LNCAP (cell line): ENCODE measurements at regions not wholly inside any gene's neighbourhood (a gene's known extent, or its start where the extent isn't known, plus 50 kb on each side); places are given as distances from the start of the nearest gene placed in this dataset.

Experiments used
- CTCF ChIP-seq: fragments of 450-650 bp; IDR thresholded peaks from 2 replicates; pipeline ENCODE4 v1.5.1; 2017; ENCODE audit warnings: mild to moderate bottlenecking

GRCh38 chr12:132439333-132439904 lies 50.5 kb upstream of the FBRSL1 start:
- TF ChIP-seq CTCF = no peak

DNA sequence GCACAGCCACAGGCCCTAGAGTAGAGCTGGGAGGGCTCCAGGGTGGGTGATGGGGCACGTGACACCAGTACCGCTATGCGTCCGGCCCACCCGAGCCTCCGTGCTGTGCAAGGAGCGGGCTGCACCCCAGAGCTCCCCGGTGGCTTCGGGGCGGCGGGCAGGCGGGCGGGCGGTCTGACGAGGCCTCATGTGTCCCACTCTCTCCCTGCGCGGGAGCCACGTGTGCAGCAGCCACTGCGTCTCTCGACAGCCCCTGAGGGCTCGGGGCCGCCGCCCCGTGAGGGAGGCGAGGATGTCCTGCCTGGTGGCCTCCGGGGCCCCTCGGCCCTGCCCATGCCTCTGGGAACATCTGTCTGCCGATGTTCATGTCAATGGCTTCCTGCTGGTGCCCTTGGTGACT lies 51.2 kb upstream of the FBRSL1 start:
- TF ChIP-seq CTCF = no peak

GRCh38 chr12:132437943-132438700 lies 51.8 kb upstream of the FBRSL1 start:
- no peak for TF ChIP-seq CTCF

- no peak for TF ChIP-seq CTCF
Observed at GRCh38 chr12:132437252-132437932, 52.6 kb upstream of the FBRSL1 start.

DNA sequence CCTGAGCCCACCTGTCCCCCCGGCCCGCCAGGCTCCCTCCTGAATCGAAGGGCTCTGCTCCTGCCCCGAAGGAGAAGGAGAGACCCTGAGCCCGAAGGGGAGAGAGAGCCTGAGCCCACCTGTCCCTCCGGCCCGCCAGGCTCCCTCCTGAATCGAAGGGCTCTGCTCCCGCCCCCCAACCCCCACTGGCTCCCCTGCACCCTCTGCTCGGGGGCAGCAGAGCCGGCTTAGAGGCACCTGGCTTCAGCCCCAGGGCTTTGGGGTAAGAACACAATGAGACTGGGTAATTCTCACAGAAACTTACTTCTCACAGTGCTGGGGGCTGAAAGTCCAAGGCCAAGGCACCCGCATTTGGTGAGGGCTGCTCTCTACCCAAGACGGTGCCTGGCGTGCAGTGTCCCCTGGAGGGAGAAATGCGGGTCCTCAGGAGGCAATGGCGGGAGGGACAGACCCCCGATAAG lies 53.1 kb upstream of the FBRSL1 start:
- TF ChIP-seq CTCF = no peak

DNA sequence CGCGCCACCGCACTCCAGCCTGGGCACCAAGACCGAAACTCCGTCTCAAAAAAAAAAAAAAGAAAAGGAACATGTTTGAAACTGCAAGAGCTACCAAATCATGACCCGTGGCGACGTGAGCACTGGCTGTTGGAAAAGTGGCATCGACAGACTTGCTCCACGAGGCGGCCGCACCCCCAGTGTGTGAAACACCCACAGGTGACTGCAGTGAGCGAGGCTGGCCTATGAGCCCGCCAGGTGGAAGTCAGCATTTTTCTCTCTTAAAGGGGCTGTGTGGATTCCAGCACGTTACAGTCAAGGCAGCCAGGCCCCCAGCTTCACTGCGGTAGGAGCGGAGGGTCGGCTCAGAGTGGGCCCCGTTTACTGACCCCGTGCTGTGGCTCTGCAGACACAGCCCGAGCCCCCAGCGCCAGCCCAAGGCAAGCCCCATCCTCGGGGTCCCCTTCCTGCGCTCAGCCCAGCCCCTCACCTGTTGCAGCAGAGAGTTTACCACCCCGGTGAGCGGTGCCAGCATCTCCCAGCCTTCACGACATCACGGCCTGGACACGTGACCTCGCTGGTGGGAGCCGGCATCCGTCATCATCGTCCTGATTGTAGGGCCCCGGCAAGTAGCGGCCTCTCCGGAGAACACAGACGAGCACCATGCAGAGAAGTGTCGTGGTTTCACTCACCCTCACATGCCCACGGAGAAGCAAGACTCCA lies 54.3 kb upstream of the FBRSL1 start:
- TF ChIP-seq CTCF = no peak

- TF ChIP-seq CTCF = no peak
Observed at GRCh38 chr12:132433641-132434395, 56.1 kb upstream of the FBRSL1 start.
